HEK293T (cell line): ENCODE measurements at regions not wholly inside any gene's neighbourhood (a gene's known extent, or its start where the extent isn't known, plus 50 kb on each side); places are given as distances from the start of the nearest gene placed in this dataset.

ENCODE experiments used
- BHLHE40 ChIP-seq: fragments of 450-650 bp; IDR thresholded peaks from 2 replicates; pipeline ENCODE4 v1.6.1; 2016; ENCODE audit warnings: mild to moderate bottlenecking, moderate library complexity, borderline replicate concordance
- HDGF ChIP-seq: fragments of 450-650 bp; IDR thresholded peaks from 2 replicates; pipeline ENCODE4 v1.6.1; 2017; ENCODE audit warnings: antibody characterized with exemption, borderline replicate concordance

DNA sequence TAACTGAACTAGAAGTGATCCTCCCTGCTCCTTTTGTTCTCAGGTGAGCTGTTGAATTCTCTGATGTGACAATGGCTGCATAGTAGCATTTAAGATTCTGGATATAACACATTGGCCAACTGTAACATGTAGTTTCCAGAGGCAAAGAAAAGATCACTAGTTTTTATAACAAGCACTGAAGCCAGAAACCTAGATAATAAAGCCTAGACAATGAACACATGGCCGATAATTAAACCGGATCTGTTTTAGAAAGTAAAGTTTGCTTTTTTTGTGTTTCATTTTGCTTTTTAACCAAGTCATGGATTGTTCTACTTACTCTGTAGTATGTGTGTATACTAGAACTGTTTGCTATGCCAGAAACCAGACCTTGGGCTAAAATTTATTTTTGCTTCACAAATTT lies 225.5 kb upstream of the KLHL1 start:
- no peak for TF ChIP-seq HDGF
- TF ChIP-seq BHLHE40: no peak
